Fibroblast of skin of back (primary cell): ENCODE measurements at regions not wholly inside any gene's neighbourhood (a gene's known extent, or its start where the extent isn't known, plus 50 kb on each side); places are given as distances from the start of the nearest gene placed in this dataset.

Source experiments
- DNase-seq: peaks from one replicate; pipeline ENCODE4 v3.0.0-alpha.2; 2013

DNA sequence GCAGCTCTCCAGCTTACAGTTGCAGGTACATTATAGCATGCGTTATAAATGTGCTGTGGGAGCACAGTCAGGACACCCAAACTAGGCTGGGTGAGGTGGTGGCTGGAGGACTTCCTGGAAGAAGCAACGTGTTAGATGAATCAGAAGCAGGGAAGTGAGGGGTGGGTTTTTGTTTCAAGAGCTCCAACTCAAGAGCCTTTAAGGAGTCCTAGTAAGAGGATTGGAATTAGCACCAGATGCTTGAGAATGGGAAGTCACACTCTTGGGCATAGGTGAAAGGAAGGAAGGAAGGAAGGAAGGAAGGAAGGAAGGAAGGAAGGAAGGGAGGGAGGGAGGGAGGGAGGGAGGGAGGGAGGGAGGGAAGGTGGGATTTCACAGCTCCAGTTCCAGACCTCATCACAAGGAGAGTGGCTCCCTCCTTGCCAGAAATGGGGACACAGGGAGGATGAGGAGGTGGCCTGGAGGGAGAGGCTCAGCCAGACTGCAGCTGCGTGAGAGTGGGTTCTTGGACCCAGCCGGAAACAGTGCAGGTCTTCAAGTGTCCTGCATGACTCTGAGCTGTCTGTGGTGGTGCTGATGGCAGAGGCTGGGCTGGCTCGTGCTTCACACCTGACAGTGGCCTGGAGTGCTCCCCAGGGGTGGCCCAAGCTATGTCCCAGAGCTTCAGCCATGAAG lies 115.7 kb upstream of the GSC start:
- DNase-seq = no peak

GRCh38 chr14:94884616-94885230 lies 114.8 kb upstream of the GSC start:
- no peak for DNase-seq

- no peak for DNase-seq
Observed at GRCh38 chr14:94882401-94882800, 112.5 kb upstream of the GSC start.

- no peak for DNase-seq
Observed at GRCh38 chr14:94880876-94881275, 111.0 kb upstream of the GSC start.

DNA sequence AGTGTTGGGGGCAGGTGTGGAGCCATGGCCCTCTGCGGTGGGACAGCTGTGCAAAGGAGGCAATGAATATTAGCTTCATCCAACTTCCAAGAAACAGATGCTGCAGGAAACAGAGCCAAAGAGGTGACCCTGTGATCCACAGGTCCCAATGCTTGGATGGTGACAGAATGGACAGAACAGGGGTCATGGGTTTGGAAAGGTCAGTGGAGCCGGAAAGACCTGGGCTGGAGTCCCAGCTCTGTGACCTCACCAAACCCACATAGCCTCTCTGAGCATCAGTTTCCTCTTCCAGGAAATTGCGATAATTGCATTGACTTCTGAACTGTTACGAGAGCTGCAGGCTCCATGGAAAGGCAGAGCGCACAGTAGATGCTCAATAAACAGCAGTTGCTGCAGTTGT lies 110.2 kb upstream of the GSC start:
- DNase-seq = no peak

GRCh38 chr14:94879537-94879936 lies 109.6 kb upstream of the GSC start:
- no peak for DNase-seq

- no peak for DNase-seq
Observed at GRCh38 chr14:94876306-94876705, 106.4 kb upstream of the GSC start.

DNA sequence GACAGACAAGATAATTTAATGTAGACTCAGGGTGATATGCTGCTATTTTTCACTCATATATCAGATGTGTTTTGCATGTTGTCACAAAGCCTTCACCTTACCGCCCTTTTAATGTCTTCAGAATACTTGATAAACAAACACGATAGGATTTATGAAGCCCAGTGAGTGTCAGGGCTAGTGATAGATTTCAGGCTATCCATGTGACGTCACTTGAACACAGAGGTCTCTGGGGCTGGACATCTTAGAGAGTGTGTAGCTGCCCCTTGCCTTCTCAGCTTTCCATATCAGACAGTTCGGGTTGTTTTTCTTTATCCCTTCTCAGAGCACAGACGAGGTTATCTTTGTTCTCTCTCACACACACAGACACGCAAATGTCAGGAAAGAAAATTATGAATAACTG lies 105.3 kb upstream of the GSC start:
- DNase-seq = no peak

DNA sequence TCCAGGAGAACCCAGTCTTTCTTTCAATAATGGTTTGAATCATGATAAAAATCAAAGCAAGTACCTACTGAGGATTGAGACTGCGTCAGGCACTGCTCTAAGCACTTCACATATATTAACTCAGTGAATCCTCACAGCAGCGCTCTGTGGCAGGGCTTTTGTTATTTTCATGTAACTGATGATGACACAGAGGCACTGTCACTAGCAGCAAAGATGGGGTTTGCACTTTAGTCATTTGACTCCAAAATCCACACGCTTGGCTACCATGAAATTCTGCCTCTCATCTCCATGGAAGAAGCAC lies 98.8 kb upstream of the GSC start:
- no peak for DNase-seq

DNA sequence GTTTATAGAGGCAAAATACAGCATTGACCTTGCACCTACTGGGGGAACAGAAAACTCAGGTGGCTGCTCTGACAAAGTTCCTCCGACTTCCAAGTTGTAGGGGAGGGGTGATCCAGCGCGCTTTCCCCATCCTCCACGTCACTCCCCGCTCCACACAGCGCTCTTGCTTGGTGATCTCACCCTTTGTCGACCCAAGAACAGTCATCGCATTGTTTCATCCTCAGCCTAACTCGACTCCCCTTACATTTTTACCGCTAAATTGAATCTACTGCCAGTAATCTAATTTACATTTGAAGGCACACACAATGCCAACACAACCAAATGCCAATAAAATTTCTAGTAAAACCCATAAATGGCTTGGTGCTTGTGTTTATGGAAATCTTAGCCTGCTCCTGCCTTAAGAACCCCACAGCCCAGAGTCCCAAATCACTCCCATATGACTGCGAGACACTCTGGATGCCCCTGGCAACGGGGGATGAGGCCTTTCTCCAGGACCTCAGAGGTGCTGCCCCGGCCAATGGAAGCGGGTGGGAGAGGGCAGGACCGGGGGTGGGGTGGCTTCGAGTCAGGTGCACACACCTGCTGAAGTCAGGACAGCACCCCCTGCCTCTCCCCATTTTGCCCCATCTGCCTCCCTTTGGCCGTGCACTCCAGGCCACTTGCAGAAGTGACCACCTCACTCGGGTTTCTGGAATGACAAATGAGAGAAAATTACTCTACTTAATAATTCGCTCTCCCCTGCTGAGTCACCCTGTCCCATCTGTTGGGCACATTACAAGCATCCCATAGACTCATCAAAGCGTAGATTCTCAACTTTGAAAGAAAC lies 98.2 kb upstream of the GSC start:
- peak; percentile 5 for DNase-seq

- no peak for DNase-seq
Observed at GRCh38 chr14:94867209-94867608, 97.3 kb upstream of the GSC start.

DNA sequence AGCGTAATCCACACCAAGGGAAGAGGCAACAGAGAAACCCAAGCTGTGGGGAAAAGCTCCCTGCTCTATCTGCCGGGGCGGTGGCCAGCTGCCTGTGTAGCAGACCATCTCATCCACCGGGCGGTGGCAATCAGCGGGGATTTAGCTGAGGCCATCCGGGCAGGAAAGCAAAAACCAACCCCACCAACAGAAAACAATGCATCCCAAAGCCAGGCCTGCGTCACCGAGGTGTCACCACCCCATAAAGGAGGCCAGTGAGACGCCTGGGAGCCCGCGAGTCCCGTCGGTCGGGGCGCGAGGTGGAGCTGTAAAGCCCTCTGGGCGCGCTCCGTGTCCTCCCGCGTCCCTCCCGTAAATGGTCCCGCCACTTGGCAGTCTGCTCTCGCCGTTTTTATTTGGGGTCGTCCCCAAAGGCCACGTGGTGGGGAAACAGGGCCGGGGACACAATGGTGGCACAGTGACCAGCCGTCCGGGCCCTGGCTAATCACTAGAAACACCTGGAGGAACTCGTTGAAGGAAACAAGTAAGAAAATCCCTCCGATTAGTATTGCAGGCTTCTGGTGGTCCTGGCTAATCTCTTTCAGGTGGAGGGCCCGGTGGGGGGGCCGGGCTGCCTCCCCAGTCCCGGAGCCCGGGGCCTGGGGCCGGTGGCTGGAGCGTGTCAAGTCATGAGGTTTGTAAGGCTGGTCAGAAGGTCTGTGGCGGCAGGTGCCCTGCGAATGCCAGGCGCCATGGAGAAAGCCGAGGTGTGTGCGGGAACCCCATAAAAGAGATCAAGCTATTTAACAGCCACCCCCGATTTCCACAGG lies 94.7 kb upstream of the GSC start:
- DNase-seq = no peak

DNA sequence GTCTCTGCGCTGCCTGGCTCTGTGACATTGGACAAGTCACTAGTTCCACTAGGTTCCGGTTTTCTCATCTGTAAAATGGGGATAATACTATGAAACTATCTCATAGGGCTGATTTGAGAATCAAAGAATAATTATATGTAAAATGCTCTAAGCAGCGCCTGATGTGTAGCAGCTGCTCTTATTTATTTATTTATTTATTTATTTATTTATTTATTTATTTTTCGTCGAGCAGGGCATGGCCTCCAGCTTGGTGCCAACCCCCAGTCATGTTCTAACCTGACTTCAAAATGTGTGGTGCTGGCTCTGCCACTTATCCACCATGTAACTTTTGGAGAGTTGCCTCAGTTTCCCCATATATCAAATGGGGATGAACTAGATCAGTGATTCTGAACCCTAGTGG lies 93.5 kb upstream of the GSC start:
- DNase-seq = no peak

- no peak for DNase-seq
Observed at GRCh38 chr14:94857950-94858349, 88.0 kb upstream of the GSC start.

DNA sequence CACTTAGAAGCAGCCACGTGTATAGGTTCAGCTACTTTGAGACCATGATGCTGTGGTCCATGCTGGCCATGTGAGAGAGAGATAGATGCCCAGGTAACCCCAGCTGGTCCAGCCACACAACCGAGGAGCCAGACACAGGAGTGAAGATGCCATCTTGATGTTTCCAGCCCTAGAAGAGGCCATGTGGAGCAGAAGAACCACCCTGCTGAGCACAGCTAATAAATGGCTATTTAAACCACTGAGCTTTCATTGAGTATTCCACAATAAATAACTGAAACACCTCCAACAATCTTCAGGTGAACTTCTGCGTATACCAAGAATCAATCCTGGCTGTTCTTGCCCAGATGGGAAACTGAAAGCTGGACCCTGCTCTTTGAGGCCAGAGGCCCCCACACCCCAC lies 84.0 kb upstream of the GSC start:
- no peak for DNase-seq

DNA sequence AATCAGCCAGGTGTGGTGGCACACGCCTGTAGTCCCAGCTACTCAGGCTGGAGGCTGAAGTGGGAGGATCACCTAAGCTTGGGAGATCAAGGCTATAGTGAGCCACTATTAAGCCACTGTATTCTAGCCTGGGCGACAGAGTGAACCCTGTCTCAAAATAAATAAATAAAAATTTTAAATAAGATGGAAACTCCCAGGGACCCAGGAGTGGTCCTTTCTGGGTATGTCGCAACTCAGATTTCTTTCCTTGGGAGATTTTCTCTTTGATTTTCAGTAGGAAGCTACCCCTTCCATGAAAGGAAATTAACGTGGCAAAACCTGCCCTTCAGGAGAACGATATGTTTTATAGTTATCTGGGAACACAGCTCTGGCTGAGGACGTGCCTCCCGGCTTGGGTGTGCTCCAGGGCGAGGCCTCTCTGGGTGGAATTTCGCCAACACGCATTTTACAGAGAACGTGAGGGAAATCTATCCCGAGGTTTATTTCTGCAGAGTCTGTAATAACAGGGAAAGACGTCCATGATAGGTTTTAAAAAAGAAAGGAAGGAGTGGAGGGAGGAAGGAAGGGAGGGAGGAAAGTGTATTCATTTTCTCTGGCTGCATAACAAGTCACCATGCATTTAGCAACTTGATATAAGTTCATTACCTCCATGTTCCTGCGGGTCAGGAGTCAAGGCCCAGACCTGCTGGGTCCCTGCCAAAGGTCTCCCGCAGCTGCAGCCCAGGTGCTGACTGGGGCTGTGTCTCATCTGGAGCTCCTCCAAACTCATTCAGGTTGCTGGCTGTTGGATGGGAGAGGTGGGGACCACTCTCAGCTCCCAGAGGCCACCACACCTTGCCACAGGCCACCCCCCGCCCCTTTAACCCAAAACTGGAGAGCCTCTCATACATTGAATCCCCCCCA lies 80.6 kb upstream of the GSC start:
- no peak for DNase-seq

GRCh38 chr14:94844593-94845152 lies 74.8 kb upstream of the GSC start:
- DNase-seq = no peak

GRCh38 chr14:94840467-94840866 lies 70.6 kb upstream of the GSC start:
- DNase-seq = no peak

DNA sequence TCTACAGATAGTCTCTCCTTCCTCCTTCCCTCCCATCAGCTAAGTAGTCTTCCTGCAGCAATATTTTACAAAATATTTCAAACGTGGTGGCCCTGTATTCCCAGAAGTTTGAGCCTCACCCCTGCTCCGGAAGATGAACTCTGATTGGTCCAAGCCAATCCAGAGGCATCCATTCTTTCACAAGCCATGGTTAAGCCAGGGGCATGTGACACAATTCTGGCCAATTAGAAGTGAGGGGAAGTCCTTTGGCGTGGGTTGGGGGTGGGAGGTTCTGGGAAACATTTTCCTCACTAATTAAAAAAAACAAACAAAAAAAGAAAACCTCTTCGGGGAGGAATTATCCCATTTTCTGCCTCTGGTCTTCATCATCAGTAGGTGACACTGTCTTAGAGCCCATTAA lies 69.4 kb upstream of the GSC start:
- no peak for DNase-seq

- DNase-seq = no peak
Observed at GRCh38 chr14:94836849-94837248, 66.9 kb upstream of the GSC start.

DNA sequence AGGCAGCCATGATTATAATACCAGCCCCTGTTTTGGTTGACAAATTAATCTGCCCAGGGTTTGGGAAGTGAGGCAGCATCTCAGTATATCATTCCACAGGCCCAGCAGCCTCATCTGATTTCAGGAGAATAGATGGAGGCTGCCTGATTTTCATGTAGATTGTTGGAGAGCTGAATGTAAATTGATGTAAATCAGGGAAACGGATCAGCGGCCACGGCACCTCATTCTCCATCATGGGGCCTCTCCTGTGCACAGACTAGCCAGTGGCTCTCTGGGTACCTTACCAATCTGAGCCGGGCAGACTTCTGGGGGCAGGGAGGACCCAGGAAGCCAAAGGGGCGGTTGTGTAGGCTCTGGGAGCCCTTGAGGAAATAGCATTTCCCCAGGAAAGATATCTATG lies 63.7 kb upstream of the GSC start:
- DNase-seq = no peak

- no peak for DNase-seq
Observed at GRCh38 chr14:94831085-94831484, 61.2 kb upstream of the GSC start.
